ENCODE measurements at regions not wholly inside any gene's neighbourhood (a gene's known extent, or its start where the extent isn't known, plus 50 kb on each side); places are given as distances from the start of the nearest gene placed in this dataset.
"Not testable (repeated sequence)": the region's sequence is repeated elsewhere in the genome, so short reads cannot be mapped to it uniquely, and the experiment has no call there.

DNA sequence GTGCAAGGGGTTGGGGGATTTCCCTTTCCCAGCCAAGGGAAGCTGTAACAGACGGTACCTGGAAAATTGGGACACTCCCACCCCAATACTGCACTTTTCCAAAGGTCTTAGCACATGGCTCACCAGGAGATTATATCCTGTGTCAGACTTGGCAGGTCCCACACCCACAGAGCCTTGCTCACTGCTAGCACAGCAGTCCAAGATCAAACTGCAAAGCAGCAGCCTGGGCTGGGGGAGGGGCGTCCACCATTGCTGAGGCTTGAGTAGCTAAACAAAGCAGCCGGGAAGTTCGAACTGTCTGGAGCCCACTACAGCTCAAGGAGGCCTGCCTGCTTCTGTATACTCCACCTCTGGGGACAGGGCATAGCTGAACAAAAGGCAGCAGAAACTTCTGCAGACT lies 604.2 kb upstream of the SEMA3D start:
- not testable (repeated sequence) for TF ChIP-seq YY1 (IDR thresholded peaks at IDR 0.05; ENCODE audit: insufficient read depth, insufficient read length); SUZ12 (IDR thresholded peaks at IDR 0.05; ENCODE audit: extremely low read depth, insufficient read depth, insufficient read length); ZNF274 (IDR thresholded peaks at IDR 0.05; ENCODE audit: low read depth, low read length)
